ENCODE measurements at regions not wholly inside any gene's neighbourhood (a gene's known extent, or its start where the extent isn't known, plus 50 kb on each side); places are given as distances from the start of the nearest gene placed in this dataset.

DNA sequence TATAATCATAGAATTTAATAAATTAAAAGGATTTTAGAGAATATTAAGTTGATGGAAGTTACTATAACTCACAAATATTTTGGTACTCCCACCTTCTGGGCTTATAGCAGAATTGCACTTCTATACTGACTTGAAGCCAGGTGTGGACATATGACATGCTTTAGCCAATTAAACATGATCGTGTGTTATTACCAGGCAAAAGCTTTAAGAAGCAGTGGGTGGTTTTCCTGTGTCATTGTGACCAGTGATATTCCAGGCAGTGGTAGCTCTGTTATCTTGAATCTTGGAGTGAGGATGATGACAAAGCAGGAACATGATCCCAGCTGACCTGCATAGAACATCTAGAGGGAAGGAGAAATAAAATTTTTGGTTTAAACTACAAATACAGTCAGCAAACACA lies 370.9 kb upstream of the ZEB2 start:
- Histone ChIP-seq H3K27ac (ENCODE audit: low read length) (no peak overlapping the region), H3K36me3 (ENCODE audit: control insufficient read depth in 1 of 2, insufficient read depth in 2 of 2, low read length in 2 of 2) (no peaks in the 10 kb centered on the region), H3K27me3 (ENCODE audit: low read depth, low read length) (no peaks in the 10 kb centered on the region), H3K9me3 (ENCODE audit: control insufficient read depth in 1 of 2, low read length in 2 of 2) (no peaks in the 10 kb centered on the region), H3K4me3 (ENCODE audit: low read depth in 1 of 2, low read length in 2 of 2) (no peak overlapping the region), H3K4me1 (ENCODE audit: control insufficient read depth in 1 of 2, insufficient read depth in 2 of 2, low read length in 2 of 2) (peaks cover 0 to 9% of the 10 kb centered on the region in 2 donors)

DNA sequence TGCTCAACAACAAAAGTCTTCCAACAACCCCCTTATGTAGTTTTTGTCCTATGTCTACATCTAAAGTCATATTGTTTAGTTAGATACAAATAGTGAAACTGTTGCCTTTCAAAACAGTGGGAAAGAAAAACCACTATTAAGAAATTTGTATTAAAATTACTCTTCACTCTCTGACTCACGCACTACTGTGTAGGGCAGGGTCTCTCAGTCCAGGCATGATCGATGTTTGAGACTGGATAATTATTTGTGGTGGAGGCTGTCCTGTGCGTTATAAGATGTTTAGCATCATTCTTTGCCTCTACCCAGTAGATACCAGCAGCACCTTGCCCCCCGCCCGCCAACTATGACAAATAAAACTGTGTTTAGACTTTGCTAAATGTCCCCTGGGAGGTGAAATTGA lies 369.4 kb upstream of the ZEB2 start:
- Histone ChIP-seq H3K4me3 (ENCODE audit: low read depth in 1 of 2, low read length in 2 of 2) (no peak overlapping the region), H3K27me3 (ENCODE audit: low read depth, low read length) (no peaks in the 10 kb centered on the region), H3K9me3 (ENCODE audit: control insufficient read depth in 1 of 2, low read length in 2 of 2) (no peaks in the 10 kb centered on the region), H3K36me3 (ENCODE audit: control insufficient read depth in 1 of 2, insufficient read depth in 2 of 2, low read length in 2 of 2) (no peaks in the 10 kb centered on the region), H3K27ac (ENCODE audit: low read length) (no peak overlapping the region), H3K4me1 (ENCODE audit: control insufficient read depth in 1 of 2, insufficient read depth in 2 of 2, low read length in 2 of 2) (peaks cover 0 to 9% of the 10 kb centered on the region in 2 donors)

- Histone ChIP-seq H3K9me3 (ENCODE audit: control insufficient read depth in 1 of 2, low read length in 2 of 2) (peaks cover 0 to 4% of the 10 kb centered on the region in 2 donors), H3K4me3 (ENCODE audit: low read depth in 1 of 2, low read length in 2 of 2) (no peak overlapping the region), H3K4me1 (ENCODE audit: control insufficient read depth in 1 of 2, insufficient read depth in 2 of 2, low read length in 2 of 2) (peaks cover 0 to 9% of the 10 kb centered on the region in 2 donors), H3K27me3 (ENCODE audit: low read depth, low read length) (no peaks in the 10 kb centered on the region), H3K27ac (ENCODE audit: low read length) (no peak overlapping the region), H3K36me3 (ENCODE audit: control insufficient read depth in 1 of 2, insufficient read depth in 2 of 2, low read length in 2 of 2) (no peaks in the 10 kb centered on the region)
Observed at GRCh38 chr2:144886862-144887261, 366.9 kb upstream of the ZEB2 start.

- H3K27ac ChIP-seq (ENCODE audit: low read length): no peak overlapping the region
- peaks cover 0 to 4% of the 10 kb centered on the region in 2 donors for H3K9me3 ChIP-seq (ENCODE audit: control insufficient read depth in 1 of 2, low read length in 2 of 2)
- no peaks in the 10 kb centered on the region for H3K36me3 ChIP-seq (ENCODE audit: control insufficient read depth in 1 of 2, insufficient read depth in 2 of 2, low read length in 2 of 2)
- no peaks in the 10 kb centered on the region for H3K27me3 ChIP-seq (ENCODE audit: low read depth, low read length)
- peaks cover 0 to 3% of the 10 kb centered on the region in 2 donors for H3K4me1 ChIP-seq (ENCODE audit: control insufficient read depth in 1 of 2, insufficient read depth in 2 of 2, low read length in 2 of 2)
- H3K4me3 ChIP-seq (ENCODE audit: low read depth in 1 of 2, low read length in 2 of 2): no peak overlapping the region
Observed at GRCh38 chr2:144877893-144878292, 358.0 kb upstream of the ZEB2 start.

GRCh38 chr2:144876013-144876412 lies 356.1 kb upstream of the ZEB2 start:
- no peak overlapping the region for H3K4me3 ChIP-seq (ENCODE audit: low read depth in 1 of 2, low read length in 2 of 2)
- no peak overlapping the region for H3K27ac ChIP-seq (ENCODE audit: low read length)
- peaks cover 0 to 3% of the 10 kb centered on the region in 2 donors for H3K4me1 ChIP-seq (ENCODE audit: control insufficient read depth in 1 of 2, insufficient read depth in 2 of 2, low read length in 2 of 2)
- no peaks in the 10 kb centered on the region for H3K36me3 ChIP-seq (ENCODE audit: control insufficient read depth in 1 of 2, insufficient read depth in 2 of 2, low read length in 2 of 2)
- H3K9me3 ChIP-seq (ENCODE audit: control insufficient read depth in 1 of 2, low read length in 2 of 2): no peaks in the 10 kb centered on the region
- no peaks in the 10 kb centered on the region for H3K27me3 ChIP-seq (ENCODE audit: low read depth, low read length)

DNA sequence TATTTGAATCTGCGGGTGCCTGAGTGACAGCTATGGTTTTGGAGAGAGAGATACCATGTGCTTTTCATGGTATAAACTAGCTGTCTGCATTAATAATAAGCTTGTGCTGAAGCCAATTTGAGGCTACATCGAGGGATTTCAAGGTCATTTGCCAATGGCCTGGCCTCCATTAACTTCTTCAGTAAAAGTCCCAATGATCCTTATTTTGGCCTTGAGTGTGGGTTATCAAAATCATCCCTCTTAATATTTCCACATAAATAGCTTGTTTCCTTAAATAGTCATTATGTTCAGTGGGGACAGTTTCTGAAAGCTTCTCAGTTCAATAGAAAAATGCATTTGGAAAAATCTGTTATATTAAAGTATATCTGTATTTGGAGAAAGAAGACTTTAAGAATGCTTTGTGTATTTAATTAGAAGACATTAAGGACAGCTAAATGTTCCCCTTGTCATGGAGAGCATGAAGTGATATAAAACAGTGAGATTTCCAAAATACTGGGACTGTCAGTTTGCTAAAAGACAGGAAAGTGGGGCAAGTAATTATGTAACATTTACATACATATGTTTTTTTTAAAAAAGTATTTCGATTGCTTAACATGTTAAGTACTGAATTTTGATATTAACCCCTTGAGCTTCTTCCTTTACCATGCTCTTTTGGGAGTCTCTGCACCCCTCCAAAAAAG lies 355.5 kb upstream of the ZEB2 start:
- Histone ChIP-seq H3K36me3 (ENCODE audit: control insufficient read depth in 1 of 2, insufficient read depth in 2 of 2, low read length in 2 of 2) (no peaks in the 10 kb centered on the region), H3K4me3 (ENCODE audit: low read depth in 1 of 2, low read length in 2 of 2) (no peak overlapping the region), H3K27ac (ENCODE audit: low read length) (no peak overlapping the region), H3K4me1 (ENCODE audit: control insufficient read depth in 1 of 2, insufficient read depth in 2 of 2, low read length in 2 of 2) (peaks cover 0 to 3% of the 10 kb centered on the region in 2 donors), H3K27me3 (ENCODE audit: low read depth, low read length) (no peaks in the 10 kb centered on the region), H3K9me3 (ENCODE audit: control insufficient read depth in 1 of 2, low read length in 2 of 2) (no peaks in the 10 kb centered on the region)

DNA sequence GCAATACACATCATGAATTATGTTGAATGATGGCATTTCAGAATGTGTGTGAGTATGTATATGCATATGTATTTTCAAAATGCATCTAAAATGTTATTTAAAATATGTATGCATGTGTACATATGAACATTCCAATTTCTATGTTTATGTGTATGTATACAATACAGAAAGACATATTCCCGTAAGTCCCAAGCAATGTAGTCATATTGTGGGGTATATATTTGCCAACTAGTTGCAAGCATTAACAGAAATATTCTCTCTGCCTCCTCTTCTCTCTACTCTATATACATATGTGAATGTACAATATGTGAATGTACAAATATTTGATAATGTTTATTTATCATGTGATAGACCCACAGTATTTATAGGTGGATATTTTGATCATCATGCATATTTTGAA lies 345.8 kb upstream of the ZEB2 start:
- no peaks in the 10 kb centered on the region for H3K27me3 ChIP-seq (ENCODE audit: low read depth, low read length)
- H3K4me3 ChIP-seq (ENCODE audit: low read depth in 1 of 2, low read length in 2 of 2): no peak overlapping the region
- no peak overlapping the region for H3K27ac ChIP-seq (ENCODE audit: low read length)
- H3K4me1 ChIP-seq (ENCODE audit: control insufficient read depth in 1 of 2, insufficient read depth in 2 of 2, low read length in 2 of 2): no peaks in the 10 kb centered on the region
- no peaks in the 10 kb centered on the region for H3K9me3 ChIP-seq (ENCODE audit: control insufficient read depth in 1 of 2, low read length in 2 of 2)
- H3K36me3 ChIP-seq (ENCODE audit: control insufficient read depth in 1 of 2, insufficient read depth in 2 of 2, low read length in 2 of 2): no peaks in the 10 kb centered on the region

GRCh38 chr2:144859716-144860115 lies 339.8 kb upstream of the ZEB2 start:
- no peaks in the 10 kb centered on the region for H3K36me3 ChIP-seq (ENCODE audit: control insufficient read depth in 1 of 2, insufficient read depth in 2 of 2, low read length in 2 of 2)
- no peak overlapping the region for H3K27ac ChIP-seq (ENCODE audit: low read length)
- H3K27me3 ChIP-seq (ENCODE audit: low read depth, low read length): no peaks in the 10 kb centered on the region
- no peak overlapping the region for H3K4me3 ChIP-seq (ENCODE audit: low read depth in 1 of 2, low read length in 2 of 2)
- H3K9me3 ChIP-seq (ENCODE audit: control insufficient read depth in 1 of 2, low read length in 2 of 2): no peaks in the 10 kb centered on the region
- no peaks in the 10 kb centered on the region for H3K4me1 ChIP-seq (ENCODE audit: control insufficient read depth in 1 of 2, insufficient read depth in 2 of 2, low read length in 2 of 2)

GRCh38 chr2:144858211-144858610 lies 338.3 kb upstream of the ZEB2 start:
- no peaks in the 10 kb centered on the region for H3K4me1 ChIP-seq (ENCODE audit: control insufficient read depth in 1 of 2, insufficient read depth in 2 of 2, low read length in 2 of 2)
- H3K4me3 ChIP-seq (ENCODE audit: low read depth in 1 of 2, low read length in 2 of 2): no peak overlapping the region
- H3K27ac ChIP-seq (ENCODE audit: low read length): no peak overlapping the region
- H3K27me3 ChIP-seq (ENCODE audit: low read depth, low read length): no peaks in the 10 kb centered on the region
- peaks cover 0 to 7% of the 10 kb centered on the region in 2 donors for H3K9me3 ChIP-seq (ENCODE audit: control insufficient read depth in 1 of 2, low read length in 2 of 2)
- no peaks in the 10 kb centered on the region for H3K36me3 ChIP-seq (ENCODE audit: control insufficient read depth in 1 of 2, insufficient read depth in 2 of 2, low read length in 2 of 2)

DNA sequence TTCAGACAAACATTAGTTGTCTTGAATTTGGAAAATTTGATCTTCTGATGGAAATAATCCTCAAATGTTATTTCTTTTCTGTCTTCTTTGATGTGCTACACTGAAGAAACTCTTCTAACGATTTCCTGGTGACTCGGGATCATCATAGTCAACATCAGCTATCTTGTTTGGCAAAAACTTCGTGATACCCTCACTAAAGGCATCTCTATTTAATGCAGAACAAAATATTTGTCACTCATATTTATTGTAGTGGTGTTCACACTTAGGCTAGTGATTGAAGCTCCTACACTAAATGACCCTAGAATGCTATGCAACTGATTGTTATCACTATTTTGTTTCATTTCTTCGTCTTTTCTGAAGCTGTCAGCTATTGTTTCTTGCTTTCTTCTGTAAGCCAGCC lies 334.7 kb upstream of the ZEB2 start:
- Histone ChIP-seq H3K4me3 (ENCODE audit: low read depth in 1 of 2, low read length in 2 of 2) (no peak overlapping the region), H3K4me1 (ENCODE audit: control insufficient read depth in 1 of 2, insufficient read depth in 2 of 2, low read length in 2 of 2) (peaks cover 0 to 3% of the 10 kb centered on the region in 2 donors), H3K9me3 (ENCODE audit: control insufficient read depth in 1 of 2, low read length in 2 of 2) (peaks cover 0 to 7% of the 10 kb centered on the region in 2 donors), H3K27me3 (ENCODE audit: low read depth, low read length) (no peaks in the 10 kb centered on the region), H3K27ac (ENCODE audit: low read length) (no peak overlapping the region), H3K36me3 (ENCODE audit: control insufficient read depth in 1 of 2, insufficient read depth in 2 of 2, low read length in 2 of 2) (no peaks in the 10 kb centered on the region)

DNA sequence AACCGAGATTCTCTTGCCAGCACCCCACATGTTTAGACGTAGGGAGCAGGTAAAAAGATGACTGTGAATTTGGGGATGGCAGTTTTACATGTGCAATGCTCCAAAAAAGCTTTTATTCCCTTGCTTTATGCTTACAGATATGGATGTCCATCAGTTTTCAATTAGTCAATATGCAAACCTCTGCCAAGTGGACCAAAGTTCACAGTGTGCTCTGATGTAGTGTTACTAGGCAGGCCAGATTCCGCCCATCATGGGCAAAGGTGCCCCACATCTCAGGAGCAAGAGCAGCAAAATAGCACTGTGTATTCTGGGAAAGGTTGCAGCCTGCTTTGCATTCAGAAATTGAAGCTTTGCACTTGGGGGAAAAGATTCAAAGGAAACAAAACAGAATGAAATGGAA lies 329.7 kb upstream of the ZEB2 start:
- H3K27me3 ChIP-seq (ENCODE audit: low read depth, low read length): no peaks in the 10 kb centered on the region
- H3K27ac ChIP-seq (ENCODE audit: low read length): no peak overlapping the region
- no peaks in the 10 kb centered on the region for H3K36me3 ChIP-seq (ENCODE audit: control insufficient read depth in 1 of 2, insufficient read depth in 2 of 2, low read length in 2 of 2)
- H3K9me3 ChIP-seq (ENCODE audit: control insufficient read depth in 1 of 2, low read length in 2 of 2): peaks cover 0 to 7% of the 10 kb centered on the region in 2 donors
- peaks cover 0 to 9% of the 10 kb centered on the region in 2 donors for H3K4me1 ChIP-seq (ENCODE audit: control insufficient read depth in 1 of 2, insufficient read depth in 2 of 2, low read length in 2 of 2)
- H3K4me3 ChIP-seq (ENCODE audit: low read depth in 1 of 2, low read length in 2 of 2): no peak overlapping the region

DNA sequence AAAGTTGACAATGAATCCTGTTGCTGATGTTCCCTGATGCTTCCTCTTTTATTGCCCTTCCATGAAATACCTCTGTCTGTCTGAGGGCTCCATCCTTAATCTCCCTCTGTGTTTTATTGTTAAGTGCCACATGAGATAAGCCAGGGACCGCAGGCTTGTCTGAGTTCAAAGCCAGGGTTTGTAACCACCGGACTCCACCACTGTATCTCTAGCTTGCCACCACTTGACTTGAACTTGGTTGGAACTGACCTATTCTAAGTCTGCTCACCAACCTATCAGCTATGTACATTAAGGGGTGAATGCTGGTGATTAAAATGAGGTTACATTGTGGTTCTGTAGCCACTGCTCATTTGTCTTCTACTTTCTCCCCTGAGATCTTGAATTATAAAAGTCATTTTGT lies 328.5 kb upstream of the ZEB2 start:
- Histone ChIP-seq H3K27ac (ENCODE audit: low read length) (no peak overlapping the region), H3K4me1 (ENCODE audit: control insufficient read depth in 1 of 2, insufficient read depth in 2 of 2, low read length in 2 of 2) (peaks cover 0 to 9% of the 10 kb centered on the region in 2 donors), H3K27me3 (ENCODE audit: low read depth, low read length) (no peaks in the 10 kb centered on the region), H3K9me3 (ENCODE audit: control insufficient read depth in 1 of 2, low read length in 2 of 2) (no peaks in the 10 kb centered on the region), H3K4me3 (ENCODE audit: low read depth in 1 of 2, low read length in 2 of 2) (no peak overlapping the region), H3K36me3 (ENCODE audit: control insufficient read depth in 1 of 2, insufficient read depth in 2 of 2, low read length in 2 of 2) (no peaks in the 10 kb centered on the region)

Data from muscle layer of duodenum (tissue), 2 donors.